Globus pallidus (tissue), 1 donor: ENCODE measurements at regions not wholly inside any gene's neighbourhood (a gene's known extent, or its start where the extent isn't known, plus 50 kb on each side); places are given as distances from the start of the nearest gene placed in this dataset.
"Not testable (repeated sequence)": the region's sequence is repeated elsewhere in the genome, so short reads cannot be mapped to it uniquely, and the experiment has no call there.

Experiments
- DNase-seq: peaks from one replicate; pipeline ENCODE4 v3.0.0-alpha.2; 2015; ENCODE audit warnings: low spot score

GRCh38 chr12:33323823-33324222 is 115.8 kb downstream of the SYT10 start:
- no peak for DNase-seq

- no peak for DNase-seq
These were observed 117.1 kb downstream of the SYT10 start for GRCh38 chr12:33322519-33322918.

- no peak for DNase-seq
These were observed 121.9 kb downstream of the SYT10 start for GRCh38 chr12:33317746-33318145.

- DNase-seq = no peak
These were observed 125.4 kb downstream of the SYT10 start for GRCh38 chr12:33314223-33314622.

- DNase-seq = no peak
These were observed 126.1 kb downstream of the SYT10 start for GRCh38 chr12:33313476-33313875.

- DNase-seq = no peak
These were observed 129.1 kb downstream of the SYT10 start for GRCh38 chr12:33310471-33310870.

GRCh38 chr12:33304176-33304575 is 135.4 kb downstream of the SYT10 start:
- no peak for DNase-seq

GRCh38 chr12:33296529-33296928 is 143.1 kb downstream of the SYT10 start:
- no peak for DNase-seq

- no peak for DNase-seq
These were observed 148.9 kb downstream of the SYT10 start for GRCh38 chr12:33290703-33291102.

- no peak for DNase-seq
These were observed 156.6 kb downstream of the SYT10 start for GRCh38 chr12:33283054-33283453.

GRCh38 chr12:33277376-33277775 is 162.2 kb downstream of the SYT10 start:
- no peak for DNase-seq

- DNase-seq = no peak
These were observed 172.0 kb downstream of the SYT10 start for GRCh38 chr12:33267641-33268040.

GRCh38 chr12:33265900-33266299 is 173.7 kb downstream of the SYT10 start:
- no peak for DNase-seq

GRCh38 chr12:33265033-33265731 is 174.4 kb downstream of the SYT10 start:
- DNase-seq = no peak

- DNase-seq = no peak
These were observed 186.4 kb downstream of the SYT10 start for GRCh38 chr12:33253178-33253577.

GRCh38 chr12:33251548-33251947 is 188.1 kb downstream of the SYT10 start:
- no peak for DNase-seq

GRCh38 chr12:33248364-33248763 is 191.3 kb downstream of the SYT10 start:
- no peak for DNase-seq

GRCh38 chr12:33247625-33248024 is 192.0 kb downstream of the SYT10 start:
- DNase-seq = no peak

- no peak for DNase-seq
These were observed 194.2 kb downstream of the SYT10 start for GRCh38 chr12:33245434-33245833.

GRCh38 chr12:33226671-33227070 is 212.9 kb downstream of the SYT10 start:
- DNase-seq = no peak

GRCh38 chr12:33223956-33224355 is 215.7 kb downstream of the SYT10 start:
- no peak for DNase-seq

GRCh38 chr12:33222357-33222756 is 217.3 kb downstream of the SYT10 start:
- no peak for DNase-seq

GRCh38 chr12:33205981-33206380 is 233.6 kb downstream of the SYT10 start:
- DNase-seq = no peak

GRCh38 chr12:33194389-33194788 is 245.2 kb downstream of the SYT10 start:
- not testable (repeated sequence) for DNase-seq
